Muscle of arm (tissue), 1 donor: ENCODE measurements at regions not wholly inside any gene's neighbourhood (a gene's known extent, or its start where the extent isn't known, plus 50 kb on each side); places are given as distances from the start of the nearest gene placed in this dataset.
"Not testable (repeated sequence)": the region's sequence is repeated elsewhere in the genome, so short reads cannot be mapped to it uniquely, and the experiment has no call there.

Experiments used
- DNase-seq: peaks from one replicate; pipeline ENCODE4 v3.0.0-alpha.2; 2013

- DNase-seq, result not testable (repeated sequence)
Observed at GRCh38 chr7:36065563-36066342, 87.3 kb upstream of the EEPD1 start.

GRCh38 chr7:36066343-36066664, 86.8 kb upstream of the EEPD1 start:
- DNase-seq, result no peak

GRCh38 chr7:36070230-36070629, 82.8 kb upstream of the EEPD1 start:
- no peak for DNase-seq

GRCh38 chr7:36071605-36072004, 81.4 kb upstream of the EEPD1 start:
- DNase-seq, result no peak

GRCh38 chr7:36072620-36073019, 80.4 kb upstream of the EEPD1 start:
- no peak for DNase-seq

- DNase-seq, result no peak
Observed at GRCh38 chr7:36075561-36075960, 77.5 kb upstream of the EEPD1 start.

- DNase-seq, result no peak
Observed at GRCh38 chr7:36076074-36076473, 77.0 kb upstream of the EEPD1 start.

GRCh38 chr7:36078816-36079360, 74.2 kb upstream of the EEPD1 start:
- no peak for DNase-seq

GRCh38 chr7:36079446-36080025, 73.5 kb upstream of the EEPD1 start:
- no peak for DNase-seq

GRCh38 chr7:36080843-36081242, 72.2 kb upstream of the EEPD1 start:
- no peak for DNase-seq

GRCh38 chr7:36082216-36082615, 70.8 kb upstream of the EEPD1 start:
- no peak for DNase-seq

- no peak for DNase-seq
Observed at GRCh38 chr7:36082910-36083309, 70.1 kb upstream of the EEPD1 start.

GRCh38 chr7:36083626-36084380, 69.3 kb upstream of the EEPD1 start:
- no peak for DNase-seq

- no peak for DNase-seq
Observed at GRCh38 chr7:36084485-36085091, 68.5 kb upstream of the EEPD1 start.

GRCh38 chr7:36085096-36085495, 68.0 kb upstream of the EEPD1 start:
- DNase-seq, result no peak

- no peak for DNase-seq
Observed at GRCh38 chr7:36086571-36086970, 66.5 kb upstream of the EEPD1 start.

GRCh38 chr7:36088553-36088952, 64.5 kb upstream of the EEPD1 start:
- DNase-seq, result no peak

GRCh38 chr7:36088966-36089365, 64.1 kb upstream of the EEPD1 start:
- DNase-seq, result no peak

- no peak for DNase-seq
Observed at GRCh38 chr7:36090976-36091873, 61.8 kb upstream of the EEPD1 start.

GRCh38 chr7:36091874-36092176, 61.2 kb upstream of the EEPD1 start:
- DNase-seq, result no peak

GRCh38 chr7:36092221-36092771, 60.8 kb upstream of the EEPD1 start:
- no peak for DNase-seq
